Upper lobe of left lung (tissue), 6 donors: ENCODE measurements at regions not wholly inside any gene's neighbourhood (a gene's known extent, or its start where the extent isn't known, plus 50 kb on each side); places are given as distances from the start of the nearest gene placed in this dataset.
A peak's percentile ranks its signal among the peaks of the same experiment; 100 is the strongest.

Source experiments
- ATAC-seq, 2 donors: fragments of 200-7000 bp; cut with Tn5 transposase; one replicate each; pipeline ENCODE4 v1.9.1; 2022; ENCODE audit warnings: mild to moderate bottlenecking in 2 of 2, moderate library complexity in 2 of 2; ENCODE audit not compliant: low FRiP score in 2 of 2
- DNase-seq, 2 donors: peaks; one replicate each; pipeline ENCODE4 v3.0.0-alpha.2; 2019 to 2020
- H3K27ac ChIP-seq, 4 donors: fragments of 200-600 bp; sonication (generic); one replicate each; pipeline ENCODE4 v1.5.1; 2016 to 2019
- H3K27me3 ChIP-seq, 4 donors: fragments of 200-600 bp; sonication (generic); one replicate each; pipeline ENCODE4 v1.5.1; 2017 to 2019
- H3K36me3 ChIP-seq, 4 donors: fragments of 200-600 bp; sonication (generic); one replicate each; pipeline ENCODE4 v1.5.1; 2016 to 2019
- H3K4me1 ChIP-seq, 4 donors: fragments of 200-600 bp; sonication (generic); one replicate each; pipeline ENCODE4 v1.5.1; 2018 to 2019
- H3K4me3 ChIP-seq, 4 donors: fragments of 200-600 bp; sonication (generic); one replicate each; pipeline ENCODE4 v1.5.1; 2017 to 2019; ENCODE audit warnings: mild to moderate bottlenecking in 2 of 4, moderate library complexity in 1 of 4
- H3K9me3 ChIP-seq, 4 donors: fragments of 200-600 bp; sonication (generic); one replicate each; pipeline ENCODE4 v1.5.1; 2018 to 2019
- EP300 ChIP-seq, 4 donors: sonication (generic); formaldehyde crosslinking; IDR thresholded peaks; one replicate each; pipeline ENCODE4 v1.5.1; 2017; ENCODE audit warnings: antibody characterized with exemption in 4 of 4, control low read depth in 2 of 4
- POLR2A ChIP-seq, 4 donors: fragments of 450-650 bp; IDR thresholded peaks; one replicate each; pipeline ENCODE4 v1.5.1; 2016 to 2017; ENCODE audit warnings: antibody characterized with exemption in 4 of 4, mild to moderate bottlenecking in 2 of 4
- POLR2AphosphoS5 ChIP-seq, 2 donors: sonication (generic); formaldehyde crosslinking; IDR thresholded peaks; one replicate each; pipeline ENCODE4 v1.5.1; 2017; ENCODE audit warnings: antibody characterized with exemption in 2 of 2
- WGBS, 2 donors: methylation state at CpG; one replicate each; pipeline ENCODE4 v1.1.5; 2017 to 2018; 5-methylcytosine and 5-hydroxymethylcytosine counted together
- TF ChIP-seq, protein P1 (sequence below), 6 experiments: fragments of 450-650 bp in 4 of 6; fragments of 200-600 bp in 2 of 6; sonication (generic) in 2 of 6; IDR thresholded peaks; one replicate each; pipeline ENCODE4 v1.5.1; 2016 to 2019; ENCODE audit warnings: antibody characterized with exemption in 6 of 6
- donor health status: DM: no; HTN: no; CAD: no; lungs with moderate emphysema.
- donor health status: DM: no; HTN: yes; CAD: no; lungs with severe emphysema.

DNA sequence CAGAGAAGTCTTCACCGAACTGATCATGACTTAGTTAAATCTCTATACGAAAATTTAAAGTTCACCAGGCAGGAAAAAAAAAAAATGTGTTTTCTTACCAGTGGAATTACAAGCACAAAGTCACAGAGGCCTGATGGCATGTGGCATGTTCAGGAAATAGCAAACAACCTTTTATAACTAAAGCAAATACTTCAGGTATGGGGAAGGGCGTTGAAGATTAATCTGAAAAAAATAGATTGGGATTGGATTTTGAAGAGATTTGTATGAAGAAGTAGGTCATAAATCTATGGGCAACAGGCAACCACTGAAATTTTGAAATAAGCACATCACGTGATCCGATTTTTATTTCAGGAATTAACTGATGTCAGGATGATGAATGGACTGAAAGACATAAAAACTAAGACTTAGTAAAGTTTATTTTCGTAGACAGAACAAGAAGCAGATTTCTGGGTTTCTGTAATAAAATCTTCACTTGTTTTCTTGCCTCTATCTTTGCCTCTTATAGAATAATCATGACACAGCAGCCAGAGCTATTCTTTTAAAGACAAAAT, 295.9 kb upstream of the ADGRL4 start:
- no peak overlapping the region for H3K27ac ChIP-seq
- no peaks in the 10 kb centered on the region for H3K4me1 ChIP-seq
- no peaks in the 10 kb centered on the region for H3K9me3 ChIP-seq
- 48 to 49% methylated on average over 6 of the region's 6 CpGs for WGBS, 2 donors
- no peak overlapping the region for H3K4me3 ChIP-seq
- no peak for DNase-seq
- no peaks in the 10 kb centered on the region for H3K27me3 ChIP-seq
- TF ChIP-seq POLR2AphosphoS5 (IDR thresholded peaks at IDR 0.05), result no peak
- no peak for TF ChIP-seq POLR2A (IDR thresholded peaks at IDR 0.05)
- TF ChIP-seq, protein P1, sequence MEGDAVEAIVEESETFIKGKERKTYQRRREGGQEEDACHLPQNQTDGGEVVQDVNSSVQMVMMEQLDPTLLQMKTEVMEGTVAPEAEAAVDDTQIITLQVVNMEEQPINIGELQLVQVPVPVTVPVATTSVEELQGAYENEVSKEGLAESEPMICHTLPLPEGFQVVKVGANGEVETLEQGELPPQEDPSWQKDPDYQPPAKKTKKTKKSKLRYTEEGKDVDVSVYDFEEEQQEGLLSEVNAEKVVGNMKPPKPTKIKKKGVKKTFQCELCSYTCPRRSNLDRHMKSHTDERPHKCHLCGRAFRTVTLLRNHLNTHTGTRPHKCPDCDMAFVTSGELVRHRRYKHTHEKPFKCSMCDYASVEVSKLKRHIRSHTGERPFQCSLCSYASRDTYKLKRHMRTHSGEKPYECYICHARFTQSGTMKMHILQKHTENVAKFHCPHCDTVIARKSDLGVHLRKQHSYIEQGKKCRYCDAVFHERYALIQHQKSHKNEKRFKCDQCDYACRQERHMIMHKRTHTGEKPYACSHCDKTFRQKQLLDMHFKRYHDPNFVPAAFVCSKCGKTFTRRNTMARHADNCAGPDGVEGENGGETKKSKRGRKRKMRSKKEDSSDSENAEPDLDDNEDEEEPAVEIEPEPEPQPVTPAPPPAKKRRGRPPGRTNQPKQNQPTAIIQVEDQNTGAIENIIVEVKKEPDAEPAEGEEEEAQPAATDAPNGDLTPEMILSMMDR (IDR thresholded peaks at IDR 0.05), result no peak
- no peak for TF ChIP-seq EP300 (IDR thresholded peaks at IDR 0.05)
- H3K36me3 ChIP-seq, result no peaks in the 10 kb centered on the region
- no peak for ATAC-seq

DNA sequence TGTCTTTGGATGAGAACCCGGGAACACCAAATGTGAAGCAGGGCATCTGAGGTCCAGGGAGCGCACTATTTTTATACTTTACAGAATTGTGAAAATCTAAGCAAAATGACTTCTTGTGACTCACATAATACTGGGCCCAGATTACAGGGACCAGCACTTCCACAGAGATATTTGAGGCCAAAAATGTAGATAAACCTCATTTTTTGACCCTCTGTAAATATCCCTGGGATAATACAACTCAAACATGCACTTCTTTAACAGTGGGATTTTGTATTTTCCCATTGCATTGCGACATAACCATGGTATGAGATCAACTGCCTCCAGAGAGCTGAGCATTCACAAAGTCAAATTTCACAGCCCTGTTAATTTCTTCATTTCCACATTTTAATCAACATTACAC, 289.4 kb upstream of the ADGRL4 start:
- Histone ChIP-seq H3K9me3 (no peaks in the 10 kb centered on the region), H3K36me3 (no peaks in the 10 kb centered on the region), H3K4me1 (no peaks in the 10 kb centered on the region), H3K27me3 (no peaks in the 10 kb centered on the region), H3K27ac (no peak overlapping the region), H3K4me3 (no peak overlapping the region)
- TF ChIP-seq, protein P1 (IDR thresholded peaks at IDR 0.05), result no peak
- TF ChIP-seq POLR2A (IDR thresholded peaks at IDR 0.05), result no peak
- TF ChIP-seq EP300 (IDR thresholded peaks at IDR 0.05), result no peak
- TF ChIP-seq POLR2AphosphoS5 (IDR thresholded peaks at IDR 0.05), result no peak
- no peak for DNase-seq
- 81 to 89% methylated on average over 3 of the region's 3 CpGs for WGBS, 2 donors
- ATAC-seq, result peak in 1 of 2 donors; percentile 69

DNA sequence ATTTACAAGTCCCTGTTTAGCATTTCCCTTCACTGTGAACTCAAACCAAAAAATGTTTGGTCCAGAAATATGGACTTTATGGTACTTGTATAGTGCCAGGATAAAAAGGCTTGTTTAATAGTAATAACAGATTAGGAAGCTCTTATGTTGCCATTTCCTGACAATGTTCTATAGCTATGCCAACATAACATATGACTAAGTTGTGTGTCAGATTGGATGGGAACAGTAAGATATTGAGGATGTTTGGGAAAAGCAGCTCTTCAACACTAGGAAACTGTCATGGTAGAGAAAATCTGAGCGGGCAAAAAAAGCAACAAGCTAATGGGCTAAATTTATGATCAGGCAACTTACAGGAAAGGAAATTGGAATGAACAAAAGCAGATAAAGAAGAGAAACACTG, 287.1 kb upstream of the ADGRL4 start:
- TF ChIP-seq EP300 (IDR thresholded peaks at IDR 0.05), result no peak
- no peak for TF ChIP-seq POLR2A (IDR thresholded peaks at IDR 0.05)
- no peak for TF ChIP-seq POLR2AphosphoS5 (IDR thresholded peaks at IDR 0.05)
- TF ChIP-seq, protein P1 (IDR thresholded peaks at IDR 0.05), result no peak
- WGBS, 2 donors, result 75 to 82% methylated on average over 1 of the region's 1 CpG

DNA sequence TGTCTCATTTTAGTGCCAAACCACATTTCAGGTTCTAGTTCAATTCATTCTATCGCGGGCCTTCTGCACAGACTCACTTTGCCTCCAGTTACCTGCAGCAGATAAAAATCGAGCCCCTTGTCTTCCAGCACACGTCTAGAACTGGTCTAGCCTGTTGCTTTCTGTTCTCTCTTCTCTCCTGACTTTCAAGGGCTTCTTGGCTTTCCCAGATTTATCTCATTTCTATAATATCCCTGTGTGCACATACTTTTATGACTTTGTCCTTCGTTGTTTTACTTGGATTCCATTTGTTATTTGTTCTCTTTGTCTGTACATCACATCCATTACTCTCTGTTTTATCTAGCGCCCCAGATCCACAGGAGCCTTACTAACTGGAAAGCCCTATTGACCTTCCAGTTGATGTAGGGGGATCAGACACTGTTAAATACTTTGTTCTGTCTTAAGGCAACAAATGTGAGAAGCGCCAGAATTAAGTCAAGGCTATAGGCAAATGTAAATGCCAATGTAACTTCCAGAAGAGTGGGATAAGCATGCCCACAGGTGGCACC, 284.5 kb upstream of the ADGRL4 start:
- ATAC-seq, result no peak
- WGBS, 2 donors, result 88 to 89% methylated on average over 7 of the region's 7 CpGs
- H3K4me3 ChIP-seq, result no peak overlapping the region

More for the DNA sequence above, 287.1 kb upstream of the ADGRL4 start:
- ATAC-seq (no peak), DNase-seq (no peak)
- Histone ChIP-seq H3K27me3 (no peaks in the 10 kb centered on the region), H3K36me3 (no peaks in the 10 kb centered on the region), H3K4me1 (no peaks in the 10 kb centered on the region), H3K4me3 (no peak overlapping the region), H3K27ac (no peak overlapping the region), H3K9me3 (no peaks in the 10 kb centered on the region)

More for the DNA sequence above, 284.5 kb upstream of the ADGRL4 start:
- no peaks in the 10 kb centered on the region for H3K27me3 ChIP-seq
- no peak overlapping the region for H3K27ac ChIP-seq
- H3K9me3 ChIP-seq, result no peaks in the 10 kb centered on the region
- no peak for TF ChIP-seq POLR2AphosphoS5 (IDR thresholded peaks at IDR 0.05)
- TF ChIP-seq POLR2A (IDR thresholded peaks at IDR 0.05), result no peak
- TF ChIP-seq, protein P1 (IDR thresholded peaks at IDR 0.05), result no peak
- no peak for TF ChIP-seq EP300 (IDR thresholded peaks at IDR 0.05)
- no peaks in the 10 kb centered on the region for H3K4me1 ChIP-seq
- DNase-seq, result no peak
- H3K36me3 ChIP-seq, result no peaks in the 10 kb centered on the region
